HG02678 (cell line): ENCODE measurements at regions not wholly inside any gene's neighbourhood (a gene's known extent, or its start where the extent isn't known, plus 50 kb on each side); places are given as distances from the start of the nearest gene placed in this dataset.
"Not testable (repeated sequence)": the region's sequence is repeated elsewhere in the genome, so short reads cannot be mapped to it uniquely, and the experiment has no call there.

Experiments used
- ATAC-seq: cut with Tn5 transposase; IDR thresholded peaks from one replicate; pipeline ENCODE4 v1.9.1; 2021; ENCODE audit warnings: mild to moderate bottlenecking, moderate library complexity; ENCODE audit not compliant: unreplicated experiment

DNA sequence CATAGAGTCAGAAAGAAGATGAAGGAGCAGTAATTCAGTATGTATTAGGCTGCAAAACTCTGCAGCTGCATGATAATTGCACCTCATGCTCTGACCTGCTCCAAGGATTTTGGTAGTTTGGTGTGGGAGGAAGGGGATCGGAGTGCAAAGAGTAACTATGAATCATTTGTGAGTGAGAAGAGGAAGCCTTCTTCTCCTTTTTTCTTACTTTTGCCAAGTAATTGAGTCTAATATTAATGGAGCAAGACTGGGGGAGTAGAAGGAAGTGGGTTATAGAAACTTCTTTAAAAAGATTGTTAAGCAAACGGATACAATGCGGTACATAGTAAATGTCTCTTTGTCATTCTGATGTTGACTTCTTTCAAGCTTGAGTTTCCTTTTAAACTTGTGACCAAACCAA is 276.5 kb downstream of the EDEM1 start:
- no peak for ATAC-seq

DNA sequence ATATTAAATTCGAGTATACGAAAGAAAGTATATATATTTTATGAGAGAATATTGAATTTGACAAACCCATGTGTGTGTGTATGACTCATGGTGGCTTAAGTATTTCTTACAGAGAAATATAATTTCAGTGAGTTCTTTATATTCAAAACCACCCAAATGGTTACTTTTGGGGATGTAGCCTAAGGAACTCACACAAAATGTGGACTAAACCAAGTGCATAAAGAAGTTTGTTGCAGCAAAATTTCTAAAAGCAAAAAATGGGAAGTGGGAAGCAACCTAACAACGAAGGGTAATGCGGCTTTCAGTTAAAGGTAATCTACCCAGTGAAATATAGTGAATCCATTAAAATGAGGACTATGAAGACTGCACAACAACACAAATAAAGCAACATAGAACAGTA is 277.1 kb downstream of the EDEM1 start:
- ATAC-seq, result no peak

- ATAC-seq, result no peak
Observed at GRCh38 chr3:5465183-5465582, 277.7 kb downstream of the EDEM1 start.

DNA sequence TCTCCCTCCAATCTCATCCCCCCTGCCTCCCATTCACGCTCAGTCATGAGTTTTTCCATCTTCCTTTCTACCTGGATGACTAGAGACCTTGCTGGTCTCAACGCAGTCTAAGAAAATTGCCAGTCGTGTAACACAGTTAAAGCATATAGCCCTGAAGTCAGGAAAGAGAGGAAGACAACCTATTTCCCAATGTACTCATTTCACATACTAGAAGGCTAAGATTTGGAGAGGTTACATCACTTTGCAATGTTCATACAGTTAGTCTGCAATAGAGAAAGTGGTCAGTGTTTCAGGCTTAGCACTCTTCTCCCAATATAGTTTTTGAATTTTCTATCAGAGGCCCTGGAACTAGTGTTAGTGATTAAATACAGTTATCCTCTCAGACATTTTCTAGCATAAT is 278.6 kb downstream of the EDEM1 start:
- no peak for ATAC-seq

GRCh38 chr3:5466717-5467116 is 279.2 kb downstream of the EDEM1 start:
- ATAC-seq, result no peak

GRCh38 chr3:5473471-5473870 is 286.0 kb downstream of the EDEM1 start:
- no peak for ATAC-seq

DNA sequence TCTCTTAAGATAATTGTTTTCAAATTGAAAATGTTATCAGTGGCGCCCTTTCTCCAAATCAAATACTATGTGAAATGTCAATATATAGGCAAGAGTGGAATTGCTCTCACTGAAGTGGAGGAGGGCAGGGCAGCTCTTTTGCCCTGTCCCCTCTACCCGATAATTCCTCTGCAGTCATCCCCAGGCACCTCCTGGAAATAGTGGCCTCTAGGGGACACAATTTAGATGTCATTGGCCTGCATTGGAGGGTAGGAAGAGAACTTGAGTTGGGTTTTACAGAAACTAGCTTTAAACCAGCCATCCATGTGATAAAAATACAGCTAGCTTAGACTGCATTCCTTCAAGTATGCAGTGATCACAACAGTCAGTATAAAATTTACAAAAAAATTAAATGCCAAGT is 288.9 kb downstream of the EDEM1 start:
- ATAC-seq, result no peak

DNA sequence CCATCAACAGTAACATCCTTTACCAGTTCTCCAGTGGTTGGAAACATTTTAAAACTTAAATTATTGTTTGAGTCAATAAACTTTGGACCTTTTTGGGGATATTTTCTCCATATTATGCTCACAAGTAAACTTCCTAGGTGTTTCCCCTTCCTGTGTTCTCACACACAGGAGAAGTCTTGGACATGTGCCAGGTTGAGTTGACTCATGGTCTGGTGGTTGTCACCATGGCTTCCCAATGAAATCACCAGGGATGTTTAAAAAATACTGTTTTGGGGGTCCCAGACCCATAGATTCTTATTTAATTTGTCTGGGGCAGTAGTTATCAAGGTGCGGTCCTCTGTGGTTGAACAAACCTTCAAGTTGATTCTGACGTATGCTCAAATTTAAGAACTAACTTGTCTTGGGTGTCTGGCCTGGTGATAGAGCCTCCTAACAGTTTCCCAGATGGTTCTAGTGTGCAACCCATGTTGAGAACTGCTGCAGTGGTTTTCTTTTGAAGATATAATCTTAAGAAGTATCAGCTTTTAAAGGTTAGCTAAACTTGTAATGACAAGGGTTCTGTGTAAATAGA is 291.8 kb downstream of the EDEM1 start:
- no peak for ATAC-seq

DNA sequence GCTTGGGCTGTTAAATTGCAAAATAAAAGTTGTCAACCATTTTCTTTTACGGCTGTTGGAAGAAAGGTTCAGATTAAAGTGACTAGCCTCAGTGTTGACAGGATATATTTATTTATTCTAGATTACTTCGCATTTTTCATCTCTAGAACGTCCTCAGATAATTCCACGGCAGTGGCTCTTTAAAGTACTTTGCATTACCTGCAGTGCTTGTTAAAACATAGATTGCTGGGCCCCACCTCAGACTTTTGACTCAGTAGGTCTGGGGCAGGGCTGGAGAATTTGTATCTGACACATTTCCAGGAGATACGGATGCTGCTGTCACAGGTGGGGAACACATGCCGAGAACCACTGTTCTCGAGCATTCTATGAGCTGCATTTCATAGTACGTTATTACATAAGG is 292.7 kb downstream of the EDEM1 start:
- no peak for ATAC-seq

- peak; percentile 46 for ATAC-seq
Observed at GRCh38 chr3:5485427-5485826, 297.9 kb downstream of the EDEM1 start.

DNA sequence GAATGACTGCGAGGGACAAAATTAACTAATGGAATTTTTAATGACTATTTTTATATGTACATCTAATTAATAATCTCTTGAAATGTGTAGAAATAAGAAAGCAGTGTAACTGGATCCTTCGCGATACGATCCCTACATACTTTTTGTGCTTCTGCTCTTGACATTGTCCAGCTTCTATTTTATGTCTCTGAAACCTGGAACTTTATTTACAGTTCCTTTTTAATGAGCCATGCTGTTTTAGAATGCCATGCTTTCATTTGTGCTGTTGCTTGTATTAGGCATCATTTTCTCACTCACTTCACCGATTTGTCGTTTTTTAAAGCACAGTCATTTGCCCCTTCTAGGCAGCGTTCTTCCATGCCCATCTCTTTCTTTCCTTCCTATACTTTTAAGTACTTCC is 301.3 kb downstream of the EDEM1 start:
- no peak for ATAC-seq

GRCh38 chr3:5489536-5489935 is 302.0 kb downstream of the EDEM1 start:
- ATAC-seq, result peak; percentile 80

DNA sequence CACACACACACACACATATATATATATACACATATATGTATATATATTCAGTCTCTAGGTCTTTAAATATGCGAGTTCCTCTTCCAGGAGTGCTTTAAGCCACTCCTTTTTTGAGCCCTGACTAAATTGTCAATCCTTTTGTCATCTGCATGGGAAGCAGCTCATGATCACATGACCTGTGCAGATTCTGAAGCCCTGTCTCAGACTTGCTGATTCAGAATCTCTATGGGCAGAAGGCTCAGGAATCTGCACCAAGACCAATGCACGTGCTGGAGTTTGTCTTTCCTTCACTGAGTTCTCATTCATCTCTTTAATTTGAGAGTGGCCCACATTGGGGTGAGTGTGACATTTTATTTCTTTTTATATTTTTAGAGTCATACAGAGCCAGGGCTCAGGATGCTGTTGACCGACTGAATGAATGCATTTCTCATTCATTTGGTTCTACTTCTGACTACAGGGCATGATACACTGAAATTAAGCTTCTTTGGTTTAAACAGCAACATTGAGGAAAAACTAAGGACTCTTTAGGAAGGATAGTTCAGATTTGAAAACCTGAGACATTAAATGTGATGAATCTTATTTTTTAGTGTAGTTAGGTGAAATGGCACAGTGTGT is 307.5 kb downstream of the EDEM1 start:
- no peak for ATAC-seq

- ATAC-seq, result no peak
Observed at GRCh38 chr3:5497497-5497896, 310.0 kb downstream of the EDEM1 start.

GRCh38 chr3:5498981-5499380 is 311.5 kb downstream of the EDEM1 start:
- ATAC-seq, result peak; percentile 37

GRCh38 chr3:5499404-5499803 is 311.9 kb downstream of the EDEM1 start:
- peak; percentile 91 for ATAC-seq

DNA sequence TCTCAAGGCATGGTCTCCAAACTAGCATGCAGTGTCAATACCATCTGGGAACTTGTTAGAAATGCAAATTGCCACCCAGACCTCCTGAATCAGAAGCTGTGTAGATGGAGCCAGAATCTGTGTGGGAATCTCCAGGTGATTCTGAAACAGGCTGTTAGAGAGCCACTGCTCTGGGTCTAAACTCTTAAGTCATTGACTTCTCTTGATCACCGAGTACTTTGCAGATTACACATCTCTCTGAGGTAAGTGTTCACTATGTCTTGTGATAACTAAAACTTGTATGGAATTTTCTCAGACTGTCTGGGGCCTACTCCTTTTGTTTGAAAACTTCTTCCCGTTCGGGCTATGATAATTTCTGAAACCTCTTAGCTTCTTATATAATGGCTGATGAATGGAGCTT is 315.6 kb downstream of the EDEM1 start:
- no peak for ATAC-seq

- ATAC-seq, result no peak
Observed at GRCh38 chr3:5504135-5504534, 316.6 kb downstream of the EDEM1 start.

DNA sequence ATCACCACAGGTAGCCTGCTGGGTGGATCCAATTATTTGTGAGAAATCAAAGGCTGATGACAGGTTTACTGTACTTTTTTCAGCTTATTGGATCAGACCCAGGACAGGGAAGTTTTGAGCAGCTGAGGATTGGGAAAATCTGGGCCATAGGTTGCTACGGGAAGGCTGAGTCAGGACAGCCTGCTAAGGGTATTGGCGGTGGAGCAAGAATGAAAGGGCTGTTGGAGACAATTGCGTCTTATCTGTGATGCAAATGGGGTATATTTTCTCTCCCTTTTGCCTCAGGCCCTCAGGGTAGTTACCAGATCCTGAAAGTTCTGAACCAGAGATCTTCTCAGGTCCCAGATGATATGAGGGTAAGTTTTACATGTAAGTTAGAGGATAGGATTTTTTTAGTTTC is 317.7 kb downstream of the EDEM1 start:
- no peak for ATAC-seq

- ATAC-seq, result no peak
Observed at GRCh38 chr3:5505997-5506396, 318.5 kb downstream of the EDEM1 start.

- ATAC-seq, result not testable (repeated sequence)
Observed at GRCh38 chr3:5508860-5509259, 321.4 kb downstream of the EDEM1 start.

- no peak for ATAC-seq
Observed at GRCh38 chr3:5510300-5510699, 322.8 kb downstream of the EDEM1 start.

DNA sequence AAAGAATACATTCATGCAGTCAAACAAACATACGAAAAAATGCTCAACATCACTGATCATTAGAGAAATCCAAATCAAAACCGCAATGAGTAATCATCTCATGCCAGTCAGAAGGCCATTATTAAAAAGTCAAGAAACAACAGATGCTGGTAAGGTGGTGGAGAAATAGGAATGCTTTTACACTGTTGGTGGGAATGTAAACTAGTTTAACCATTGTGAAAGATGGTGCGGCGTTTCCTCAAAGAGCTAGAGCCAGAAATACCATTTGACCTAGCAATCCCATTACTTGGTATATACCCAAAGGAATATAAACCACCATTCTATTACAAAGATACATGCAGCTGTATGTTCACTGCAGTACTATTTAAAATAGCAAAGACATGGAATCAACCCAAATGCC is 330.4 kb downstream of the EDEM1 start:
- ATAC-seq, result no peak
